Effector memory CD8-positive, alpha-beta T cell (primary cell): ENCODE measurements at regions not wholly inside any gene's neighbourhood (a gene's known extent, or its start where the extent isn't known, plus 50 kb on each side); places are given as distances from the start of the nearest gene placed in this dataset.

ENCODE experiments used
- ATAC-seq: fragments of 150-1000 bp; cut with Tn5 transposase; replicated peaks from 2 replicates; pipeline ENCODE4 v1.10.0; 2021; ENCODE audit warnings: mild to moderate bottlenecking, moderate library complexity
- DNase-seq, 3 experiments: peaks; one replicate each; pipeline ENCODE4 v3.0.0; 2021
- H3K27ac Mint-ChIP-seq, 2 donors: one replicate each; pipeline ENCODE4 v1.8.0; 2022; ENCODE audit warnings: mild to moderate bottlenecking in 2 of 2, mixed read lengths in 2 of 2, moderate library complexity in 2 of 2
- H3K27me3 Mint-ChIP-seq, 2 donors: one replicate each; pipeline ENCODE4 v1.8.0; 2022; ENCODE audit warnings: mixed read lengths in 2 of 2
- H3K36me3 Mint-ChIP-seq: one replicate; pipeline ENCODE4 v1.8.0; 2022; ENCODE audit warnings: mild to moderate bottlenecking, moderate library complexity, mixed read lengths; ENCODE audit not compliant: insufficient read depth
- H3K4me1 Mint-ChIP-seq, 2 donors: one replicate each; pipeline ENCODE4 v1.8.0; 2022; ENCODE audit warnings: low read depth in 2 of 2, mixed read lengths in 2 of 2
- H3K4me3 Mint-ChIP-seq, 2 donors: one replicate each; pipeline ENCODE4 v1.8.0; 2022; ENCODE audit warnings: mild to moderate bottlenecking in 2 of 2, mixed read lengths in 2 of 2, moderate library complexity in 2 of 2
- H3K9me3 Mint-ChIP-seq, 2 donors: one replicate each; pipeline ENCODE4 v1.8.0; 2022; ENCODE audit warnings: mixed read lengths in 2 of 2

- Mint-ChIP-seq H3K27me3 (no peaks in the 10 kb centered on the region), H3K4me3 (no peak overlapping the region), H3K27ac (no peak overlapping the region), H3K4me1 (no peaks in the 10 kb centered on the region), H3K36me3 (no peaks in the 10 kb centered on the region), H3K9me3 (peaks cover 0 to 4% of the 10 kb centered on the region in 2 donors)
- ATAC-seq (no peak), DNase-seq (no peak)
These were observed 189.4 kb downstream of the MFSD1 start for GRCh38 chr3:158991146-158991705.

- H3K4me3 Mint-ChIP-seq: no peak overlapping the region
- H3K36me3 Mint-ChIP-seq: no peaks in the 10 kb centered on the region
- no peak overlapping the region for H3K27ac Mint-ChIP-seq
- no peaks in the 10 kb centered on the region for H3K4me1 Mint-ChIP-seq
- ATAC-seq (no peak), DNase-seq (no peak)
- H3K27me3 Mint-ChIP-seq: no peaks in the 10 kb centered on the region
- peaks cover 0 to 1% of the 10 kb centered on the region in 2 donors for H3K9me3 Mint-ChIP-seq
These were observed 190.6 kb downstream of the MFSD1 start for GRCh38 chr3:158992463-158992862.

- no peak overlapping the region for H3K27ac Mint-ChIP-seq
- peaks cover 0 to 1% of the 10 kb centered on the region in 2 donors for H3K9me3 Mint-ChIP-seq
- ATAC-seq (no peak), DNase-seq (no peak)
- H3K4me3 Mint-ChIP-seq: no peak overlapping the region
- no peaks in the 10 kb centered on the region for H3K36me3 Mint-ChIP-seq
- no peaks in the 10 kb centered on the region for H3K27me3 Mint-ChIP-seq
- H3K4me1 Mint-ChIP-seq: no peaks in the 10 kb centered on the region
These were observed 192.5 kb downstream of the MFSD1 start for GRCh38 chr3:158994386-158994785.

- Mint-ChIP-seq H3K4me3 (no peak overlapping the region), H3K27me3 (no peaks in the 10 kb centered on the region), H3K27ac (no peak overlapping the region), H3K36me3 (no peaks in the 10 kb centered on the region), H3K9me3 (peaks cover 0 to 2% of the 10 kb centered on the region in 2 donors), H3K4me1 (no peaks in the 10 kb centered on the region)
- no peak for DNase-seq
- ATAC-seq: no peak
These were observed 199.9 kb downstream of the MFSD1 start for GRCh38 chr3:159001711-159002110.

GRCh38 chr3:159005137-159005536 lies 203.3 kb downstream of the MFSD1 start:
- H3K27ac Mint-ChIP-seq: no peak overlapping the region
- H3K36me3 Mint-ChIP-seq: no peaks in the 10 kb centered on the region
- peaks cover 0 to 6% of the 10 kb centered on the region in 2 donors for H3K9me3 Mint-ChIP-seq
- H3K27me3 Mint-ChIP-seq: no peaks in the 10 kb centered on the region
- DNase-seq (no peak), ATAC-seq (no peak)
- H3K4me3 Mint-ChIP-seq: no peak overlapping the region
- no peaks in the 10 kb centered on the region for H3K4me1 Mint-ChIP-seq

- H3K27ac Mint-ChIP-seq: no peak overlapping the region
- H3K27me3 Mint-ChIP-seq: no peaks in the 10 kb centered on the region
- no peak for DNase-seq
- ATAC-seq: no peak
- H3K4me3 Mint-ChIP-seq: no peak overlapping the region
- H3K4me1 Mint-ChIP-seq: no peaks in the 10 kb centered on the region
- H3K9me3 Mint-ChIP-seq: peaks cover 0 to 6% of the 10 kb centered on the region in 2 donors
- no peaks in the 10 kb centered on the region for H3K36me3 Mint-ChIP-seq
These were observed 205.5 kb downstream of the MFSD1 start for GRCh38 chr3:159007331-159007730.

GRCh38 chr3:159008401-159008800 lies 206.5 kb downstream of the MFSD1 start:
- Mint-ChIP-seq H3K27me3 (no peaks in the 10 kb centered on the region), H3K27ac (no peak overlapping the region), H3K36me3 (no peaks in the 10 kb centered on the region), H3K4me3 (no peak overlapping the region), H3K9me3 (peaks cover 0 to 6% of the 10 kb centered on the region in 2 donors), H3K4me1 (no peaks in the 10 kb centered on the region)
- ATAC-seq: no peak
- no peak for DNase-seq

- Mint-ChIP-seq H3K27me3 (no peaks in the 10 kb centered on the region), H3K4me3 (no peak overlapping the region), H3K27ac (no peak overlapping the region), H3K36me3 (no peaks in the 10 kb centered on the region), H3K9me3 (peaks cover 2 to 8% of the 10 kb centered on the region in 2 donors), H3K4me1 (no peaks in the 10 kb centered on the region)
- ATAC-seq (no peak), DNase-seq (no peak)
These were observed 216.5 kb downstream of the MFSD1 start for GRCh38 chr3:159018341-159018740.

GRCh38 chr3:159025733-159026132 lies 223.9 kb downstream of the MFSD1 start:
- H3K4me1 Mint-ChIP-seq: no peaks in the 10 kb centered on the region
- H3K27me3 Mint-ChIP-seq: no peaks in the 10 kb centered on the region
- no peaks in the 10 kb centered on the region for H3K36me3 Mint-ChIP-seq
- no peak overlapping the region for H3K4me3 Mint-ChIP-seq
- ATAC-seq (no peak), DNase-seq (no peak)
- peaks cover 6 to 7% of the 10 kb centered on the region in 2 donors for H3K9me3 Mint-ChIP-seq
- H3K27ac Mint-ChIP-seq: no peak overlapping the region

GRCh38 chr3:159026510-159026909 lies 224.7 kb downstream of the MFSD1 start:
- H3K27ac Mint-ChIP-seq: no peak overlapping the region
- no peaks in the 10 kb centered on the region for H3K4me1 Mint-ChIP-seq
- no peaks in the 10 kb centered on the region for H3K36me3 Mint-ChIP-seq
- H3K27me3 Mint-ChIP-seq: no peaks in the 10 kb centered on the region
- H3K4me3 Mint-ChIP-seq: no peak overlapping the region
- no peak for ATAC-seq
- DNase-seq: no peak
- peaks cover 6 to 7% of the 10 kb centered on the region in 2 donors for H3K9me3 Mint-ChIP-seq

GRCh38 chr3:159028706-159029105 lies 226.9 kb downstream of the MFSD1 start:
- no peaks in the 10 kb centered on the region for H3K4me1 Mint-ChIP-seq
- H3K36me3 Mint-ChIP-seq: no peaks in the 10 kb centered on the region
- H3K9me3 Mint-ChIP-seq: peaks cover 6 to 7% of the 10 kb centered on the region in 2 donors
- no peaks in the 10 kb centered on the region for H3K27me3 Mint-ChIP-seq
- H3K27ac Mint-ChIP-seq: no peak overlapping the region
- no peak overlapping the region for H3K4me3 Mint-ChIP-seq
- DNase-seq (no peak), ATAC-seq (no peak)

GRCh38 chr3:159029306-159030026 lies 227.6 kb downstream of the MFSD1 start:
- Mint-ChIP-seq H3K27ac (no peak overlapping the region), H3K4me3 (no peak overlapping the region), H3K9me3 (peaks cover 6 to 12% of the 10 kb centered on the region in 2 donors), H3K27me3 (no peaks in the 10 kb centered on the region), H3K4me1 (no peaks in the 10 kb centered on the region), H3K36me3 (no peaks in the 10 kb centered on the region)
- DNase-seq: no peak
- no peak for ATAC-seq

- Mint-ChIP-seq H3K4me1 (no peaks in the 10 kb centered on the region), H3K4me3 (no peak overlapping the region), H3K27me3 (no peaks in the 10 kb centered on the region)
These were observed 228.3 kb downstream of the MFSD1 start for GRCh38 chr3:159030138-159030670.

More at GRCh38 chr3:159030138-159030670, 228.3 kb downstream of the MFSD1 start:
- no peak for ATAC-seq
- H3K27ac Mint-ChIP-seq: no peak overlapping the region
- H3K9me3 Mint-ChIP-seq: peaks cover 9 to 16% of the 10 kb centered on the region in 2 donors
- H3K36me3 Mint-ChIP-seq: no peaks in the 10 kb centered on the region
- DNase-seq: no peak
